GM18861 (cell line): ENCODE measurements at regions not wholly inside any gene's neighbourhood (a gene's known extent, or its start where the extent isn't known, plus 50 kb on each side); places are given as distances from the start of the nearest gene placed in this dataset.
"Not testable (repeated sequence)": the region's sequence is repeated elsewhere in the genome, so short reads cannot be mapped to it uniquely, and the experiment has no call there.

ENCODE experiments used
- ATAC-seq: cut with Tn5 transposase; IDR thresholded peaks from one replicate; pipeline ENCODE4 v1.9.1; 2021; ENCODE audit not compliant: unreplicated experiment

- no peak for ATAC-seq
These were observed 247.6 kb downstream of the SMAD2 start for GRCh38 chr18:47682876-47683275.

DNA sequence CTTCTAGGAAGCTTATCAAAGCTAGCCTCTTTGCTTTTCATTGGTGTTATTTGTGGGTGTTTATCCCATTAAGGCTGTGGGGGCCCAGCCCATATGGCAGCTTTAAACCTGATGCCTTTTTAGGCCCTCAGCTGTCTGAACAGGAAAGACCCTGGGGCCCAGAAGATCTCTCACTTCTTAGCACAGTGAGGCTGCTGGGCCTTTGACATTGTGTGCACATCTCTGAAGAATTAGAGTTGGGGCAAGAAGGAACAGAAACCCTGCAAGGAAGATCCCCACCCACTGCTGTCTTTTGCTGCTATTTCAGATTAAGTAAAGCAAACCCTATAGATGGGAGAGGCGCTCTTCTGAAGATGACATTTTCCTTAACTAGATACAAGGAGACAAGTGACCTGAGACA lies 250.0 kb downstream of the SMAD2 start:
- ATAC-seq = no peak

DNA sequence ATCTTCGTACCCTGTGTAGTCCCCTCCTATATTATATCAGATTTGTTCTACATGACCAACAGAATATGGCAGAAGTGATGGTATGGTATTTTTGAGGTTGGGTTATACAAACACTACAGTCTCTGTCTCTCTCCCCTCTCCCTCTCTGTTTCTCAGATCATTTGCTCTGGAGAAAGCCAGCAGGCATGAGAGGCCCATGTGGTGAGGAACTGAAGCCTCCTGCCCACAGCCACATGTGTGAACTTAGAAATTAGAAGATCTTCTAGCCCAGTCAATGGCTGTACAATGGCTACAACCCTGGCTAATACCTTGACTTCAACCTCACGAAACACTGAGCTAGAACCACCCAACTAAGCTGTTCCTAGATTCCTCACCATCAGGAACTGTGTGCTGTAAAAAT lies 250.6 kb downstream of the SMAD2 start:
- ATAC-seq = no peak

- no peak for ATAC-seq
These were observed 252.5 kb downstream of the SMAD2 start for GRCh38 chr18:47677952-47678351.

- no peak for ATAC-seq
These were observed 260.6 kb downstream of the SMAD2 start for GRCh38 chr18:47669815-47670214.

- ATAC-seq = no peak
These were observed 272.0 kb downstream of the SMAD2 start for GRCh38 chr18:47658498-47658897.

GRCh38 chr18:47654988-47655387 lies 275.5 kb downstream of the SMAD2 start:
- no peak for ATAC-seq

DNA sequence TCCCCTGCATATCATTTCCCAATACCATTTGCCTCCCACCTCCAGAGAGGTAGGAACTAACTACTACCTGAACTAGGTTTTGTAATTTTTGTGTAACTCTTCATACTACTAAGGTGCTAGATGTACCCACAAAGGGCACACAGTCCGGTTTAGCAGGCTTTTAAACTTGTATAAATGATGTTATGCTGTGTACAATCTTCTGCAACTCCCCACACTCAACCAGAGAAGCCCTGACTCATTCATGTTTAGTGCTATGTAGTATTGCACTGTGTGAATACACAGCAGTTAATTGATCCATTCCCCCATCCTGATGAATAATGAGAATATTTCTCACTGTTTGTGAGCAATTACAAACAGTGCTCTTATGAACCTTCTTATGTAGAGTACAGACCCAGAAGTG lies 285.6 kb downstream of the SMAD2 start:
- no peak for ATAC-seq

DNA sequence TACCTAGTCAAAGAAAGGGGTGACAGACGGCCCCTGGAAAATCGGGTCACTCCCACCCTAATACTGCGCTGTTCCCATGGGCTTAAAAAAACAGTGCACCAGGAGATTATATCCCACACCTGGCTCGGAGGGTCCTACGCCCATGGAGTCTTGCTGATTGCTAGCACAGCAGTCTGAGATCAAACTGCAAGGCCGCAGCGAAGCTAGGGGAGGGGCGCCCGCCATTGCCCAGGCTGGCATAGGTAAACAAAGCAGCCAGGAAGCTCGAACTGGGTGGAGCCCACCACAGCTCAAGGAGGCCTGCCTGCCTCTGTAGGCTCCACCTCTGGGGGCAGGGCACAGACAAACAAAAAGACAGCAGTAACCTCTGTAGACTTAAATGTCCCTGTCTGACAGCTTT lies 292.9 kb downstream of the SMAD2 start:
- ATAC-seq = not testable (repeated sequence)

GRCh38 chr18:47635416-47635815 lies 295.0 kb downstream of the SMAD2 start:
- no peak for ATAC-seq

GRCh38 chr18:47632970-47633635 lies 297.4 kb downstream of the SMAD2 start:
- ATAC-seq = no peak

DNA sequence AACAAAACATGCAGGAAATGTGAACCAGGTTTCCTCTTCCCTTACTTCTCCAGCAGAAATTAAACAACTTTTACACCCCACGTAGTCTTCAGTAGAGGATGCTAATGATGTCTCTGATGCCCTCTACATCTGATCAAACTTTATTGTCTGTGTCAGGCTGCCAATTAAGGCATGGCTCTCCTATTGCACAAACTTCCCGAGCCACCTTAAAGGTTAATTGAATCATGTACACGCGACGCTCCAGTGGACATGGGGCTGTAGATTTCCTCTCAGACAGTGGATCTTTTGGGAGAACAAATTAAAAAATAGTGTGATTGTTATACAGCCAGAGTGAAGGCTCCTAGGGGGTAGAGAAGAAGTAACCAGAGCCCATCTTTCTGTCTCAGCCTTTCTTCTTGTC lies 301.6 kb downstream of the SMAD2 start:
- no peak for ATAC-seq

DNA sequence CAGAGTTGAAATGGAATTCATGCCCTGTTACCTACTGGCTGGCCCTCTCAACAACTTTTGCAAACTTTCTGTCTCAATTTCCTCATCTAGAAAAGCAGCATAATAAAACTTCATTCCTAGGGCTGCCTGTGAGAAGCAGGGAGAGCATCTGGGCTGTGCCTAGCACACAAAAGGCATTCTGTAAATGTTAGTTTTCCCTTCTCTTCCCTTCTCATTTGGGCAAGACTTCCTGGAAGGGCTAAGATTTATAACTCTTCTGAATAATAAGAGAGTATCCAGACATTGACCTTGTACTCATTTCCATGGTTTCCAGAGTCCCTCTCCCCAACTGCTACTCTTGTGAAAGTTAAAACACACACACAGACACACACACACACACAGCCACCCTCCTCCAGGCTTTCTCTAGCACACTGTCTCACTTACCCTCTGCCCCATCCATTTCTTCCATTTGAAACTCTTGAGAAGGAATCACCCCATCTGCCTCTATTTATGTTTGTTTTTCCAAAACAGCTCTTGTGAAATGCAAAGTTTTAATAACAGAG lies 302.1 kb downstream of the SMAD2 start:
- no peak for ATAC-seq

DNA sequence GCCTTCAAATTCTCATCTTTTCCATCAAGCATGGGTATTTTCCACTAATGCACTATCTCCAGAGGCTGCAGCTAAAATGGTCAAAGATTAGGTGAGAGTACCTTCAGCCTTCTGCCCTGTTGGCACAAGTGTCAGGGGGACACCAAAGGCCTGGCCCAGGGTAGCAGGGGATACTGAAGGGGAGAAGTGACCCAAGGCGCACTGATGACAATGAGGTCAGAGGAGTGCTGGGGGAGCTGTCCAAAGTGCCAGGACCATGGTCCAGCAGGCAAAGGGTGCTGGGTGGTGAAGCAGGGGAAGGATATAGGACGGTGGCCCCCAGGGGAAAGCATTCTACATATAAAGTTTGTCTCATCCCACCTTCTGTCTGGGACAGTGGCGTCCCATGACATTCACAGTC lies 303.4 kb downstream of the SMAD2 start:
- ATAC-seq = no peak

- no peak for ATAC-seq
These were observed 310.5 kb downstream of the SMAD2 start for GRCh38 chr18:47619771-47620448.

DNA sequence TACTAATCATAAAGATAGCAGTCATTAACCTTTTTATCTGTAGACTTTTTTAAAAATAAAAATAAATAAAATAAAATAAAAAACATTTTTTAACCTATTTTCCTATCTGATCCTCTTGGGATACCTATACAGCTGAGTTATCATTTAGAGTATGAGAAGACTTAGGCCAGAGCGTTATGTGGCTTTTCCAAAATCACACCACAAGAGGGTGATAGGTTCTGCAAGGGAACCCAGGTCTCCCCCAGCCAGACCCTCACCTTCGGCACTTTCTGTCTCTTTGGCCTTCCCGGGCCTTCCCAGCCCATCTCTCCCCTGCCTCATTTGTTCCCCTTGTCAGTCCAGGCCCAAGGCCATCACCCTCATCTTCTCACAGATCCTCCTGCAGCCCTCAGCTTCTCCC lies 311.7 kb downstream of the SMAD2 start:
- no peak for ATAC-seq

GRCh38 chr18:47615043-47615442 lies 315.4 kb downstream of the SMAD2 start:
- no peak for ATAC-seq

- ATAC-seq = no peak
These were observed 316.5 kb downstream of the SMAD2 start for GRCh38 chr18:47613929-47614328.

DNA sequence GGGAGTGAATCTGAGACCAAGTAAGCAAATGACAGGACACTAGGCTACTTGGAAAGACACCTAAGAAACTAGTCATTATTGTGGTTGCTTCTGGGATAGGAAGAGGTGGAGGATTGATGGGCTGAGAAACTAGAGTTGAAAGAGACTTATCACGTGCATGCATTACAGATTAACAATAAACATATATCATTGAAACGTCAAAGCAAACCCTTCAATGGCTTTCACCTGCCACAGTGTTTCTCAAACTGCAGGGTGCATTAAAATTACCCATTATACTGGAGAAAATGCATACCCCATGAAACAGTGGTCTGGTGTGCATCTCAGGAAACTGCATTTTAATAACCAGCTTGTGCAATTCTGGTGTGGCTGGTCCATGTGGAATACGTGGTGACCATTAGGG lies 318.8 kb downstream of the SMAD2 start:
- ATAC-seq = no peak

DNA sequence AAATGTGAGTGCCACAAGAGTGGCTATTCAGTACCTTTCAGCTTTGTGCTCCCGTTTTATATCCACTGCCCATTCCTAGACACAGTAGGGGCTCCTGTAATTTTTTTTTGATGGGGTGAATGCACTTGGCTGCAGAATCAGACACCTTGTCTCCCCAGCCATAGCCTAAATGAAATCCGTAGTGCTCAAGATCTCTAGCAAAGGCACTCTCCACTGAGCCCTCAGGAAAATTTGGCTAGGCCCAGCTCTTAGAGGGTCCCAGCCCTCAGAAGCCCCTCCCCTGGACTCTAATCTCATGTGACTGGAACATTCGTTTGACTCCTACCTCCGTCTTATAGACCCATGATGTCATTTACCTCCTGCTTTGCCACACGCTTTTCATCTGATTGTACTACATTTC lies 323.9 kb downstream of the SMAD2 start:
- ATAC-seq = no peak

- ATAC-seq = no peak
These were observed 325.4 kb downstream of the SMAD2 start for GRCh38 chr18:47605093-47605492.

DNA sequence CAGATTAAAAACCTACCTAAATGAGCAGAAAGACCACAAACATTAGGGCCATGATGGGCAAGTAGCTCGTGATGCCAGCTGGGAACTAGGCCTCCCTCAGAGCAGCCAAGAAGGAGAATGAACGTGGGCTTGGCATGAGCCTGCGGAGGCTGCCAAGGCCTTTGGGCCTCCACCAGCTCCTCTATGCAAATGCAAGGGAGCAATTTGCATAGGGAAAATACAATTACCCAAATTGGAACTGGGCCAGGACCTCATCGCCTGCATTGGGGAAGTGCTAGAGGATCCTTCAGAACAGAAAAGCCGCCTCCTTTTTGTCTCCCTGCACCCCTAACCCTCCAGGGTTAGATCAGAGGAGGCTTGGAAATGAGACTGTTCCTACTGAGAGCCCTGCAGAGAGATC lies 326.4 kb downstream of the SMAD2 start:
- no peak for ATAC-seq

DNA sequence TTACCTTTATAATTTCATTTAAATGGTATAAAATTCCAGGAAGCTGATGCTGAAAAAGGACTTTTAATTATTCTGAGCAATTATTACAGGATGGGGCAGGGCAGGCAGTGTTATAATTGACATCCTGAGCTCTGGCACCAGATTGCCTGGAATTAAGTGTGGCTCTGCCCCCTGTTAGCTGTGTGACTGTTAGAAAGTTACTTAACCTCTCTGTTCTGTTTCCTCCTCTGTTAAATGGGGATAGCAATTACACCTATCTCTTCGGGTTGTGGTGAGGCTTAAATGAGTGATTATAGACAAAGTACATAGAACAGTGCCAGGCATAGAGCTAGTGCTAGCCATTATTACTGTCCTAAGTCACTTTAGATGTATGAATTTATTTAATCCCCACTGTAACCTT lies 327.3 kb downstream of the SMAD2 start:
- ATAC-seq = no peak
